Epithelial cell of esophagus (primary cell): ENCODE measurements at regions not wholly inside any gene's neighbourhood (a gene's known extent, or its start where the extent isn't known, plus 50 kb on each side); places are given as distances from the start of the nearest gene placed in this dataset.

Experiments
- DNase-seq: peaks from one replicate; pipeline ENCODE4 v3.0.0; 2010; ENCODE audit warnings: low read depth
- H3K4me3 ChIP-seq: 2 replicates; pipeline ENCODE4 v1.5.1; 2011; ENCODE audit warnings: mild to moderate bottlenecking, low read length, control low read depth
- TF ChIP-seq, protein P1 (sequence below): IDR thresholded peaks from 2 replicates; pipeline ENCODE4 v1.5.1; 2011; ENCODE audit warnings: low read depth, mild to moderate bottlenecking, low read length, control low read depth, inconsistent platforms; ENCODE audit not compliant: insufficient read depth; ENCODE audit errors: missing control alignments

DNA sequence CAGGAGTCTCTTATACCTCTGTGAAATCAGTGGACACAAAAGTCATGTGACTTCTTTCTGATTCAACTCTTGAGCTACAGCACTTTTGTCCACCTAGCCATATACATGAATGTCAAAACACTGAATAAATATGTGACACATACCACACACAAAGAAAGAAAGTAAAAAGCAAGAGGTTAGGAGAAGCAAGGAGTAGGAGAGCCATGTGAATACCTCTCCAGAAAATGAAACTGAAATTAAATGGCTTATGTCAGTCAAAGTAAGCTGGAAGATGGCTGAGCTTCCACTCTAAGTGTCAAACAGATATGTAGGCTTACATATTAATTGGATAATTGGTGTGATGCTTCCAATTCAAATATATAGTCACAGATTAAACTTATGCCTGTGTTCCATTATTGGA, 1050.5 kb downstream of the BCL11A start:
- DNase-seq, result no peak
- no peak overlapping the region for H3K4me3 ChIP-seq
- TF ChIP-seq, protein P1, sequence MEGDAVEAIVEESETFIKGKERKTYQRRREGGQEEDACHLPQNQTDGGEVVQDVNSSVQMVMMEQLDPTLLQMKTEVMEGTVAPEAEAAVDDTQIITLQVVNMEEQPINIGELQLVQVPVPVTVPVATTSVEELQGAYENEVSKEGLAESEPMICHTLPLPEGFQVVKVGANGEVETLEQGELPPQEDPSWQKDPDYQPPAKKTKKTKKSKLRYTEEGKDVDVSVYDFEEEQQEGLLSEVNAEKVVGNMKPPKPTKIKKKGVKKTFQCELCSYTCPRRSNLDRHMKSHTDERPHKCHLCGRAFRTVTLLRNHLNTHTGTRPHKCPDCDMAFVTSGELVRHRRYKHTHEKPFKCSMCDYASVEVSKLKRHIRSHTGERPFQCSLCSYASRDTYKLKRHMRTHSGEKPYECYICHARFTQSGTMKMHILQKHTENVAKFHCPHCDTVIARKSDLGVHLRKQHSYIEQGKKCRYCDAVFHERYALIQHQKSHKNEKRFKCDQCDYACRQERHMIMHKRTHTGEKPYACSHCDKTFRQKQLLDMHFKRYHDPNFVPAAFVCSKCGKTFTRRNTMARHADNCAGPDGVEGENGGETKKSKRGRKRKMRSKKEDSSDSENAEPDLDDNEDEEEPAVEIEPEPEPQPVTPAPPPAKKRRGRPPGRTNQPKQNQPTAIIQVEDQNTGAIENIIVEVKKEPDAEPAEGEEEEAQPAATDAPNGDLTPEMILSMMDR, result no peak

DNA sequence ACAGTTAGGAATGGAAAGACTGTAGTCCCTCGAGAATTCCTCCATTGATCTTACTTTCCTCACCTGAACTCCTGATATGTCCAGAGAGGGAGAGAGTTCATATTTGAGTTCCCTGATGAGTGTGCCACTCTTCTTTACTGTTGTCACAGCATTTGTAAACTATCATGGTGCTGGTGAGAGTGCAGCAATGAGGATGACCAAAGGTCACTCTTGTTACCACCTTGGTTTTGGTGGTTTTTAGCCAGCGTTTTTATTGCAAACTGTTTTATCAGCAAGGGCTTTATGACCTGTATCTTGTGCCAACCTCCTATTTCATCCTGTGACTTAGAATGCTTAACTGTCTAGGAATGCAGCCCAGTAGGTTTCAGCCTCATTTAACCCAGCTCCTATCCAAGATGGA, 1062.5 kb downstream of the BCL11A start:
- H3K4me3 ChIP-seq, result no peak overlapping the region
- TF ChIP-seq, protein P1, result no peak
- no peak for DNase-seq

DNA sequence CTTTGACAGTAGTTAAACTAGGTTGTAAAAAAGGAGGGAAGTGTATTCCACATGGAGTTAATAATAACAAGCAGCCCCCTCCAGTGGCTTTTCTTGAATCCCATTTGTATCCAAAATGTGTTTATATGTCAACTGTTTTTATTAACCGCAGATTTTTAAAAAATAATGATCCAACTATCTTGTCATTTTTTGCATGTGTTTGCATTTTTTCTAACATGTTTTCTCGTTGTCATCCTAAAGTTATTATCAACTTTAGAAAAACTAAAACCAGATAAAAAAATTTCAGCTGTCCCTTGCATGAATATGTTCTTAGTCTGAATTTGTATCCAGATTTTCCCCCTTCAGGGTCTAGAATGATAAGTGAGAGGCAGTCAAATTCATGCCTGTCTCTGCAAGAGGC, 1063.3 kb downstream of the BCL11A start:
- TF ChIP-seq, protein P1, result no peak
- DNase-seq, result no peak
- no peak overlapping the region for H3K4me3 ChIP-seq

DNA sequence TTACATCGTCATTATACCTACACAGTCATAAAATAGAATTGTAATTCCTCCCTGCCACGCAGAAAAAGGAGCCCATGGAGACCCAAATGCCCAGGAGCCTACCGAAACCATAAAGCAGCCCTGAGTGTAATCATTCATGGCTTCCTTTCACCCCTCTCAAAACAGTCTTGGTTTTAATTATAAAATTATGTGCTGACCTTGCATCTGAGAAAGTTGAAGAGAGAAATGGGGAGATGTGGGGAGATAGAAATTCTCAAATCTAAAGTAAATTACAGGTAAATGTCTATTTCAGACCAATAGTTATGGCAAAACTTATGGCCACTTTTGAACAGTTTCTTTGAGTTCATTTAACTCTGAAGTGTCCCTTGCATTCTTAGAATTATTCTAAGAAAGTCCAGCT, 1068.8 kb downstream of the BCL11A start:
- no peak for DNase-seq

DNA sequence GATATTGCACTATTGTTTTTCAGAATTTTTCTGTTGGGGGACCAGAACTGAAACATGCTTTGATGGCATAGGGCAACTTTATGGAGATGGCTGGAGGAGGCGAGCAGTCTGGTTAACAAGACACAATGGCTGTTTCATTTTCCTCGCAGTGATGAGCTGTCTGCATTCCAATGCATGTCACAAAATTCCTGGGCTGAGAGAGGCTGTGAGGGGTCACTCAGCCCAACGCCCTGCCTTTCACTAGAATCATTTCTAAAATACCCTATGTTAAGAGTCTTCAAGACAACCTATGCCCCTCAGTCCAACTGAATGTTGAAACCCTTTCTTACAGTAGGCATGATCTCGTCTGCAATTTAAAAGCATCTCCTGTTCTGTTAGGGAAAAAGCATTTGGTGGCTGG, 1090.0 kb downstream of the BCL11A start:
- H3K4me3 ChIP-seq, result no peak overlapping the region
- DNase-seq, result no peak
- TF ChIP-seq, protein P1, result no peak

More for the DNA sequence above, 1068.8 kb downstream of the BCL11A start:
- TF ChIP-seq, protein P1, result no peak
- H3K4me3 ChIP-seq, result no peak overlapping the region

DNA sequence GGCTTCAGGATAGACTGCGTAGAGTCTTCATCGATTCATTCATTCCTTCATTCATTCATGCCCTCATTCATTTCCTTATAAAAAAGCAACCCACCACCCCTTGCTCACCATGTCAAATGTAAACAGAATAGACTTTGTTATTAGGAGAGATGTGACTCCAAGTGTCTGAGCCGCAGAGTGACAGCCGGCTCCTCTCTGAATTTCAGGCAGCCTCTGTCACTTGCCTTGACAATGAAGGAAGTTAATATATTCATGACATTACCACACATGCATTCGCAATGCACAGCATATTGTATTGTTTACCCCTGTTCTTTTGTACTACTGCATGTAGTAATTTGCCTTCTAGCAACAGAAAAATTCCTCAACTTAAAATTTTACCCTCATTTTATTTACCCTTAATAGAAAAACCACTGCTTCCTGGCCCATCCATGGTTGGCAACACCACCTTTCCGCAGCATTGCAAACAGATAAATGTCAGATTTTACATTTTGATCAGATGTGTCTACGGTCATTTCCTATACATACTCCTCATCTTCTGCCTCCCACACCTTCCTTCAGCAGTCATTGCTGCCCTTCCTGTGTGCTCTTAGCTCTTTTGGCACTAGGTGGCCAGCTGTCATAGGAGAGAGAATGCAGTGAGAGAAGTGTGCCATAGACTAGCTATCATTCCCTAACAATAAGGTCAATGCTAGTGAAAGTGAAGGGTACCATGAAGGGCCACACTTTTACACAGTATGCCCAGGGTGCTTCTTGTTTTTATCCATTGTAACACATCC, 1090.8 kb downstream of the BCL11A start:
- no peak overlapping the region for H3K4me3 ChIP-seq
- TF ChIP-seq, protein P1, result peak; percentile 32
- DNase-seq, result peak; percentile 3

DNA sequence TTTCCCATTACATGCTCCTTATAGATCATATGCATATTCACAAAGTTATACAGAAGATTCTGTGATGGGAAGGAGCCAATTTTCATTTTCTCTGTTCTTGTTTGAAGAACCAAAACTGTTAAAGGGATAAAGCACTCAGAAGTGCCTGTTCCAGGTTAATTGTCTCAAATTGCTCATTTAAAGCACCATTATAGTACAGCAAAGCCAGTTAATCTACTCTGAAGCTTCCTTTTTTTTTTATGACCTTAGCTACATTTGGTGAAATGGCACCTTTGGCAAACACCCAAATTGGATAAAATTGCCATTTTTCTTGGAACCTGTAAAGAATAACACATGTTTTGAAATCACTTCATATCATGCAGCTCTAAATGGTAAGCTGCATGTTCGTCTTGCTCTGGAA, 1092.3 kb downstream of the BCL11A start:
- TF ChIP-seq, protein P1, result no peak
- H3K4me3 ChIP-seq, result no peak overlapping the region
- DNase-seq, result no peak
